Esophagus (tissue), 2 donors: ENCODE measurements at regions not wholly inside any gene's neighbourhood (a gene's known extent, or its start where the extent isn't known, plus 50 kb on each side); places are given as distances from the start of the nearest gene placed in this dataset.

Experiments used
- H3K27ac ChIP-seq, 2 donors: one replicate each; pipeline ENCODE4 v1.5.1; 2013; ENCODE audit warnings: low read depth in 2 of 2, mild to moderate bottlenecking in 2 of 2, inconsistent platforms in 1 of 2, low read length in 1 of 2, moderate library complexity in 1 of 2
- H3K27me3 ChIP-seq, 2 donors: one replicate each; pipeline ENCODE4 v1.6.1; 2013; ENCODE audit warnings: low read length in 2 of 2, control low read depth in 1 of 2, mild to moderate bottlenecking in 1 of 2; ENCODE audit not compliant: insufficient read depth in 2 of 2, control insufficient read depth in 1 of 2
- H3K36me3 ChIP-seq, 2 donors: one replicate each; pipeline ENCODE4 v1.6.1; 2013; ENCODE audit warnings: low read length in 1 of 2; ENCODE audit not compliant: control insufficient read depth in 2 of 2, insufficient read depth in 2 of 2
- H3K4me1 ChIP-seq, 2 donors: one replicate each; pipeline ENCODE4 v1.6.1; 2013; ENCODE audit warnings: low read length in 1 of 2; ENCODE audit not compliant: control insufficient read depth in 2 of 2, insufficient read depth in 2 of 2
- H3K4me3 ChIP-seq, 2 donors: one replicate each; pipeline ENCODE4 v1.5.1; 2013; ENCODE audit warnings: low read length in 2 of 2, mild to moderate bottlenecking in 2 of 2, low read depth in 1 of 2, moderate library complexity in 1 of 2
- H3K9me3 ChIP-seq, 2 donors: one replicate each; pipeline ENCODE4 v1.6.1; 2013; ENCODE audit warnings: mild to moderate bottlenecking in 2 of 2, low read depth in 1 of 2, low read length in 1 of 2, moderate library complexity in 1 of 2; ENCODE audit not compliant: control insufficient read depth in 2 of 2, insufficient read depth in 1 of 2
- WGBS, 2 donors: extraction: QIAGEN DNeasy Blood & Tissue Kit; methylation state at CpG; one replicate each; pipeline ENCODE4 v1.1.7; 2013; 5-methylcytosine and 5-hydroxymethylcytosine counted together
- donor health status: healthy with polysubstance abuse.
- donor health status: Bipolar disorder and iron deficiency.

DNA sequence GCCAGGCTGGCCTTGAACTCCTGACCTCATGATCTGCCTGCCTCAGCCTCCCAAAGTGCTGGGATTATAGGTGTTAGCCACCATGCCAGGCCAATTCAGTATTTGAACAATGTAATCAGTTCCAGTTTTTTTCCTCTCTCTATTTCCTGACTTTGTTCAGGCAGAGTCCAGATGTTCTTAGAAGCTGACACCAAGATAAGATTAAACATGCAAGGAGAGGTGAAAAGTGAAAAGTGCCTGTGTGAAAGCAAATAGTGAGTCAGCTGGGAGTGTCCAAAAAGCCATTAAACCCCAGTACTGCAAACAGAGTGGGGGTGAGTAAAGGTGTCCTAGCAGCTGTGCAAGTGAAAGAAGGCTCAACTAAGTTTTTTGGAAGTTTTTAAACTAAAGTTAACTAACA, 231.5 kb downstream of the PTH2R start:
- Histone ChIP-seq H3K4me3 (no peak overlapping the region), H3K4me1 (no peaks in the 10 kb centered on the region), H3K27ac (no peak overlapping the region), H3K9me3 (no peaks in the 10 kb centered on the region), H3K36me3 (no peaks in the 10 kb centered on the region), H3K27me3 (no peaks in the 10 kb centered on the region)

- Histone ChIP-seq H3K9me3 (no peaks in the 10 kb centered on the region), H3K4me1 (no peaks in the 10 kb centered on the region), H3K27me3 (no peaks in the 10 kb centered on the region), H3K4me3 (no peak overlapping the region), H3K36me3 (no peaks in the 10 kb centered on the region), H3K27ac (no peak overlapping the region)
- 46 to 61% methylated on average over 2 of the region's 2 CpGs for WGBS, 2 donors
Measured at GRCh38 chr2:208642125-208642779, 235.7 kb downstream of the PTH2R start.

DNA sequence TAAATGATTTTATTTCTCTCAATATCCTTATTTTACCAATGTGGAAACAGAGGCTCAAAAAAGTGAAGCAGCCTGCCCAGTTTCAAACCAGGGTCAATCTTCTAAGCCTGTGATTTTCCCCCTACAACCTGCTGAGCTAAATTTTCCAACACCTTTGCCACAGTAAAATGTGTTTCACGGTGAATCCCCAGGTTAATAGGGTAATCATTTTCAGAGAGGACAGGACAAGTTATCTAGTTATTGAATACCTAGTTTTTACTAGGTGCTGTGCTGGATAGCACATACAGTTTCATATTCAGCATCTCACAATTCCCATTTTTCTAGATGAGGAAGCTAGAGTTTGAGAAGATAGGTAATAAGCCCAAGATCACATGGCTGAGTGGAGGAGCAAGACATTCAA, 236.6 kb downstream of the PTH2R start:
- Histone ChIP-seq H3K36me3 (no peaks in the 10 kb centered on the region), H3K4me3 (no peak overlapping the region), H3K27ac (no peak overlapping the region), H3K4me1 (no peaks in the 10 kb centered on the region), H3K9me3 (no peaks in the 10 kb centered on the region), H3K27me3 (no peaks in the 10 kb centered on the region)
- 89 to 92% methylated on average over 1 of the region's 1 CpG for WGBS, 2 donors

DNA sequence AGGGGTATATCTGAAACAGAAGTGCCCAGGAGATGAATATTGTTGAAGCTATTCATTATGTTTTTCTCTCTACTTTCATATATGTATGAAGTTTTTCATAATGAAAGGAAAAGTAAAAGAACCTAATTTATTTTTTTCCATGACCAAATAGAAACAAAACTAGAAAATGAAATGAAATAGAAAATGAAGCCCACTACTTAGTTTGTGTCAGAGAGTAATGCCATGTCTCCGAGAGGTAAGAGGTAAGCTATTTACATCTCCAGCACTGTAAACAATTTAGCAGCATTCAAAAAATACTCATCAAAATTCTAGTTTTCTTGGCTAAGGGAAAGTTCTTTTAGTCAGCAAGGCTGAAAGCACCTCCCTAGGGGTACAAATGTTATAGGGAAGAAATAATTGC, 238.6 kb downstream of the PTH2R start:
- no peaks in the 10 kb centered on the region for H3K36me3 ChIP-seq

DNA sequence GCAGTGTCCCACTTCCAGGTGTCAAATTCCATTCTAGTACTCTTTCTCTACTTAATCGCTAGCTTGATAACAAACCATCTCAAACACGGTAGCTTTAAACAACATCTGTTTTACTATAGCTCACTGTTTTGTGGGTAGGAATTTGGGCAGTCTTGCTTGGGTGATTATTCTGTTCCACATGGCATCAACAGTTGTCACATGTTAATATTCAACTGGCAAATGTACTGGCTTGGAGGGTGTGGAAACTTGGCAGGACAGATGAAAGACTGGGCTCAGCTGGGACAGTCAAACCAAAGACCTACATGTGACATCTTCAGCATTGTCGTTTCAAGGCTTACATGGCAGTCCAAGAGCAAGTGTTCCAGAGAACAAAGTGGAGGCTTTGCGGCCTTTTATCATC, 241.8 kb downstream of the PTH2R start:
- H3K27ac ChIP-seq, result no peak overlapping the region
- no peaks in the 10 kb centered on the region for H3K27me3 ChIP-seq
- WGBS, 2 donors, result 69% methylated on average over 4 of the region's 4 CpGs
- H3K9me3 ChIP-seq, result no peaks in the 10 kb centered on the region
- H3K36me3 ChIP-seq, result no peaks in the 10 kb centered on the region
- H3K4me3 ChIP-seq, result no peak overlapping the region
- peaks cover 0 to 2% of the 10 kb centered on the region in 2 donors for H3K4me1 ChIP-seq

More for the DNA sequence above, 238.6 kb downstream of the PTH2R start:
- Histone ChIP-seq H3K27ac (no peak overlapping the region), H3K9me3 (no peaks in the 10 kb centered on the region), H3K27me3 (no peaks in the 10 kb centered on the region), H3K4me3 (no peak overlapping the region), H3K4me1 (peaks cover 0 to 2% of the 10 kb centered on the region in 2 donors)
- WGBS, 2 donors, result 77 to 79% methylated on average over 1 of the region's 1 CpG

GRCh38 chr2:208653383-208653782, 246.8 kb downstream of the PTH2R start:
- Histone ChIP-seq H3K27me3 (no peaks in the 10 kb centered on the region), H3K4me1 (peaks cover 0 to 2% of the 10 kb centered on the region in 2 donors), H3K27ac (no peak overlapping the region), H3K36me3 (no peaks in the 10 kb centered on the region), H3K9me3 (no peaks in the 10 kb centered on the region), H3K4me3 (no peak overlapping the region)
- 76 to 84% methylated on average over 3 of the region's 3 CpGs for WGBS, 2 donors

GRCh38 chr2:208654056-208654455, 247.5 kb downstream of the PTH2R start:
- Histone ChIP-seq H3K36me3 (no peaks in the 10 kb centered on the region), H3K4me3 (no peak overlapping the region), H3K27me3 (no peaks in the 10 kb centered on the region), H3K9me3 (no peaks in the 10 kb centered on the region), H3K4me1 (no peaks in the 10 kb centered on the region), H3K27ac (no peak overlapping the region)

DNA sequence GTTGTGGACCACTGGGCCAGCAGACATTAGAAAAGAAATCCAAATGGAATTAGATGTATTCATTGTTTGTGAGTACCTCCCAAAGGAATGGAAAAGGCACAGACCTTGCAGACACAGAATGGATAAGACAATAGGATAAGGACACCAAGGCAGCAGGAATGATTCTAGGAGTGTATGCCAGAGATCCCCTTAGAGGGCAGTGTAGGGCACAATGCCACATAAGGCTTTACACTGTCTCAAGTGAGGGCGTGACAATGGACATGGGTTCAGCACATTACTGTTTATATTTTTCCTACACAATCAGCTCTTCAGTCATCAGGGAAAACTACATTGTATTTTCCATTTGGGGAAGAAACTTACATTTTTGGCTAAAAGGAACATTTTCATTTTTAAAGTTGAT, 250.9 kb downstream of the PTH2R start:
- H3K4me3 ChIP-seq, result no peak overlapping the region
- H3K27me3 ChIP-seq, result no peaks in the 10 kb centered on the region
- no peaks in the 10 kb centered on the region for H3K9me3 ChIP-seq
- WGBS, 2 donors, result 79 to 100% methylated on average over 1 of the region's 1 CpG
- H3K4me1 ChIP-seq, result no peaks in the 10 kb centered on the region
- H3K36me3 ChIP-seq, result no peaks in the 10 kb centered on the region
- no peak overlapping the region for H3K27ac ChIP-seq

DNA sequence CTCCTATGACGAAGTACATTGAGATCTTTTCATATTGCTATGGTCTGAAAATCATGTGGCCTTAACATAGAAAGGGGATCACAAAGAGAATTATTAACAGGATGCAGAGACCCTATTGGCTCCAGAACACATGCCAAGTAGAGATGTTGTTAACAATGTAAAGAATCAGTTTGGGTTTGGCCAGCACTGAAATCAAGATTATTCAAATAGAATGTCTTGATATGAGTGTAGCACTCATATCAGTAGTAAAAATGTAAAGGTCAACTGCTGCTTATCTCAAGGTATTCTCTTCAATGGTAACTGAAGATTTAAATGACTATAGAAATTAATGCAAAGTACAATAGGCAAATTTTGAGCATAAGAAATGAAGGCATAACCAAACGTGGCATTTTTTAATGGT, 262.8 kb downstream of the PTH2R start:
- no peak overlapping the region for H3K27ac ChIP-seq
- H3K4me1 ChIP-seq, result no peaks in the 10 kb centered on the region
- no peak overlapping the region for H3K4me3 ChIP-seq
- H3K27me3 ChIP-seq, result no peaks in the 10 kb centered on the region
- H3K36me3 ChIP-seq, result no peaks in the 10 kb centered on the region
- no peaks in the 10 kb centered on the region for H3K9me3 ChIP-seq
- 73 to 76% methylated on average over 2 of the region's 2 CpGs for WGBS, 2 donors

DNA sequence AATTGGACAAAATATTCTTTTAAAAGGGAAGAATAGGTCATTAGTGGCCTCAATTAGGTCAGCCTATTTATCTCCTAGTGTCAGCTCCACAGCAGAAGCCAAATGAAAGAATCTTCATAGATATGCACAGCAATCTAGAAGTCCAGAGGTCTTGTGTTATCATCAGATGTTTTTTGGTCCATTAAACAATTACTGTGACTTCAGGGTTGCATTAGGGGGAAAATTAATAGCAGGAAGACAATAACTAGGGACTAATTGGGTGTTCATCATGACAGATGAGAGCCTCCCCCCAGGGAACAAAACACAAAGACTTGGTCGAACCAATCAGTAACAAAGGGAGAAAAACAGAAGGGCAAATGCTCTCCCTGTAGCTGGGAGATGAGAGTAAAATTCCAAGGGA, 264.7 kb downstream of the PTH2R start:
- no peaks in the 10 kb centered on the region for H3K27me3 ChIP-seq
- no peaks in the 10 kb centered on the region for H3K9me3 ChIP-seq
- H3K27ac ChIP-seq, result no peak overlapping the region
- no peaks in the 10 kb centered on the region for H3K4me1 ChIP-seq
- H3K4me3 ChIP-seq, result no peak overlapping the region
- WGBS, 2 donors, result 4 to 6% methylated on average over 1 of the region's 1 CpG
- no peaks in the 10 kb centered on the region for H3K36me3 ChIP-seq
